HG02759 (cell line): ENCODE measurements at regions not wholly inside any gene's neighbourhood (a gene's known extent, or its start where the extent isn't known, plus 50 kb on each side); places are given as distances from the start of the nearest gene placed in this dataset.

Source experiments
- ATAC-seq: cut with Tn5 transposase; IDR thresholded peaks from one replicate; pipeline ENCODE4 v1.9.1; 2021; ENCODE audit warnings: mild to moderate bottlenecking, moderate library complexity; ENCODE audit not compliant: unreplicated experiment

- ATAC-seq, result no peak
Measured at GRCh38 chr11:127574478-127574877, 573.9 kb upstream of the KIRREL3 start.

- ATAC-seq, result no peak
Measured at GRCh38 chr11:127568891-127569290, 568.3 kb upstream of the KIRREL3 start.

- no peak for ATAC-seq
Measured at GRCh38 chr11:127567237-127567932, 566.8 kb upstream of the KIRREL3 start.

- ATAC-seq, result no peak
Measured at GRCh38 chr11:127564810-127565209, 564.2 kb upstream of the KIRREL3 start.

- no peak for ATAC-seq
Measured at GRCh38 chr11:127559978-127560377, 559.4 kb upstream of the KIRREL3 start.

DNA sequence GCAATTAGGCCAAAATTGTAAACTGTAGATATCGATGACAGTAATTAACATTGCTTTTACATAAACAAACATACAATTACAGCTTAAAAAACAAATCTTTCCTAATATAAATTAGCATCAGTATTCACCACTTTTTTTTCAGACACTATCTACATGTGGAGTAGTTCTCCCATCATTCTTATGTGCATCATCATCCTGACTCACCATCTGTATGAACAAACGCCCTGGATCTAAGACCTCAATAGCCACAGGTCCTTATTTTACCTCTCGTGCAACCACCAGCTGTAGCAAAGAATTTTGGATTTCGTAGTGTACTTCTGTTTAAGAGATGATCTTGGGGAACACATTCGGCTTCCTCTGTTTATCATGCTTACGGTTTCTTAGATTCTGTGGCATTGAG lies 551.9 kb upstream of the KIRREL3 start:
- no peak for ATAC-seq

DNA sequence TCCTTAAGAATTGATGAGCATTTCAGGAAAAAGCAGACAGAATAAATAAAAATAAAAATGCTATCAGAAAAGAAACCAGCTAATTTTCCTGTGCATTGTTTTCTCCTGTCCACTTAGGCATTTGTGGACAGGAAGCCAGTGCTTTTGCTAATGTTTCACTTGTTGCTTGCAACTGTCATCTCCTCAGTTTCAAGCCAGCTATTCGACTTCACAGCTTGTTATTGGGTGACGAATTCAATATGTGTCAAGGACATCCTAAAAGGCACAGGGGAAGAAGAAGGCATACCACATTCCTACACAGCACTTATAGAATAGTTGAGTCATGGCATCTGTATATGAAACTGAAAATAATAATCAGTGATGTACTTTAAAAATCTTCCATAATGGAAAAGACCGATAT lies 530.6 kb upstream of the KIRREL3 start:
- ATAC-seq, result no peak

GRCh38 chr11:127528297-127528696 lies 527.7 kb upstream of the KIRREL3 start:
- ATAC-seq, result no peak

DNA sequence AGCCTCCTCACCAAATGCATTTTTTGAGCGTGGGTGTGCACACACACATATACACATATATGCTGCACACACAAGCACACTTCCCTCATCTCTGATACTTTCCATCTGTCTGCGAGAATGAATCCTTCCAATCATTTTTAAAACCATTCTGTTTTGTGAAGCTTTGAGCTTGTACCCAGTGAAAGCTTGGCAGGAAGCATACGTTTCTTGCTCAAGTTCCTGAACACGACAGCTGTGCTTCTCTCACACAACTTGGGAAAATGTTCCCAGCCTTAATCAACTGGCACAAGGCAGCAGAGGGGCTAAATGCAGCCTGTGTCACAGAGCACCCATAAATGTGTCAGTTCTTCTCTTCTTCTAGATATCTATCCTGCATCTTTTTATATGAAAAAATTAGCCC lies 524.0 kb upstream of the KIRREL3 start:
- no peak for ATAC-seq

GRCh38 chr11:127521413-127521812 lies 520.8 kb upstream of the KIRREL3 start:
- no peak for ATAC-seq

DNA sequence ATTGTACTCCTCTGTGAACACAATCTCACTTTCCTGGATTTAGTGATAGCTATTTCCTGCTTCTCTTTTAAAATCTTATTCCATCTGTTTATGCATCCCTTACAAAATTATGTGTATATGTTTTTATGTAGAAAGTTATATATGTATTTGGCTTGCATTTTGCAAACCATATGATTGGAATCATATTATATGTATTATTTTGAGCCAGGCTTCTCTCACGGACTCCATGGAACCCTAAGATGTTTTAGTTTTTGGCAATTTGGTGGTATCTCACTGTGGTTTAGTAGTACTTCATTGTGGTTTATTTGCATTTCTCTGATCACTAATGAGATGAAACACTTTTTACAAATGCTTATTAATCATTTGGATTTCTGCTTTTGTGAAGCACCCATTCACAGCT lies 507.3 kb upstream of the KIRREL3 start:
- no peak for ATAC-seq

DNA sequence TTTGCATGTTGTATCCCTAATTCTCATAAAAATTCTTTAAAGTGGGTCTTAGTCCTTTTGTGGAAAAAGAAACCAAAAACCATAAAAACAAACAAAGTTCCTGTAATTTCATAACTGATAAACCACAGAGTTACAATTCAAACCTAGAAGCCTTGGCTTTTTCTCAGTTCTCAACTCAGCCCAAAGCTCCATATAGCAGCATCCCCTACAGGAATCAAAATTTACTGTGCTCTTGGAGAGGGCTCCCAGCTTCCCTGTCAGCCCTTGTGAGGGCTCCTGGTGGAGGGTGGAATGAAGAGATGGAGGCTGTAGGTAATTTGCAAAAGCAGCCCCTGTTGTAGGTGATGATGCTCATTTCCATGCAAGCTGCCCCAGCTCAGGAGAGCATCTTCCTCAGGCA lies 506.1 kb upstream of the KIRREL3 start:
- ATAC-seq, result no peak

GRCh38 chr11:127506126-127506525 lies 505.6 kb upstream of the KIRREL3 start:
- no peak for ATAC-seq

DNA sequence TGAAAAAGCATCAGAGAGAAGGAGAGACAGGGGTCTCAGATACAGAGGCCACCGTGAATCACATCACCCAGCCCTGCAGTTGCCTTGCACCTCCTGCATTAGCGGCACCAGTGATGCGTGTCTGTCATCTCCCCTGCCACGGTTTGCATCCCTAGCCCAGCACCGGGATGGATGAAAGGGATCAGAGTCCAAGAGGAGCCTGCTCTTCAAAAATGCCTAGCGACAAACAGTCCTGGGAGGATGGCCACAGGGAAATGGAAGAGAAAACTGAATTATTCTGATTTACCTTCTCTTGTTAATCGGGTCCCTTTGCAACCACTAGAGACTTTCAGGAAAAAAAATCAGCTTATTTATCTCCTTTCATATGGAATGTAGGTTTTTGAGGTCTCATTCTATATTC lies 495.6 kb upstream of the KIRREL3 start:
- no peak for ATAC-seq

DNA sequence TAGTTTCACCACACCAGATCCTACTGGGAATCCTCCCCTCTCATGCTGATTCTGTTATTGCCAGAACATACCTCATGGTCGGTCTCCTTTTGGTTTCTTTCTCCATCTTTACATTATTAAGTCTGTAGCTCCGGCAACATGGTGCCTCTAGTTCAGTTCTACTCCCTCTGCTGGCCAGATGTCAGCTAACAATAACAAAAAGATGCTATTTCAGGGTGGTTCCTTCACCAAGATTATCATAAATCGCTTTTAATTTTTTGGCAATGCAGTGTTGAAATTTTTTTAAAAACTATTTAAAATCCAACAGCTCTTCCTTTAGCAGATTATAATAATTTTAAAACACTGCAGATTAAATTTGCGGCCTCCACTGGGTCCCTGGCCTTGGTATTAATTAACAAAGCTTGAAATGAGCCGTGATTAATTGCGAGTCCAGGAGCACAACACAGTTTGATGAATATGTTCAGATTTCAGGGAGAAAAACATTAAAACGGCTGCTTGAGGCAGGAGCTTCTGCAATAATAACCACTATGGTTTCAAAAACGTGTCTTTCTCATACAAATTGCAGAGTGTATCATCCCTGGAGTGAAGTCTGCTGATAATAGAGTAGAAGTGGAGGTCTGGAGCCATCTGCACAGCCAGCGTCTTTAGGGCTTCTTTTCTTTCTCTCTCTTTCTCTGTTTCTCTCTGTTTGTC lies 492.9 kb upstream of the KIRREL3 start:
- no peak for ATAC-seq

DNA sequence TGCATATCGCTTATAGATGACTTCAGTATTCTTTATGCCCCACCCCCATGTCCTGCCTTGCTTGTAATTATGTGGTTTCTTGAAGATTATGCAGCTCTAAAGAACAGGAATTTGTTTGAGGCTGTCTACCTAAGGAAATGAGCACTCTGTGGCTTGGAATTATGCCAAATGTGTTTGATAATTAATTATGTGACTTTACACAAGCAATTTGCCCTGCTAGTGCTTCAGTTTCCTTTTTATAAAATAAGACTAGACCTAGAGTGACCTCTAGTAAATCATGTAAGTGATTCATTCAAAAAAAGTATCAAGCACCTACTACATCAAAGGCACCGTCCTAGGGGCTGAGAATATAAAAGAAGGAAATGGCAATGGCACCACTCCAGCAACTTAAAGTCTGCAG lies 491.5 kb upstream of the KIRREL3 start:
- ATAC-seq, result no peak

DNA sequence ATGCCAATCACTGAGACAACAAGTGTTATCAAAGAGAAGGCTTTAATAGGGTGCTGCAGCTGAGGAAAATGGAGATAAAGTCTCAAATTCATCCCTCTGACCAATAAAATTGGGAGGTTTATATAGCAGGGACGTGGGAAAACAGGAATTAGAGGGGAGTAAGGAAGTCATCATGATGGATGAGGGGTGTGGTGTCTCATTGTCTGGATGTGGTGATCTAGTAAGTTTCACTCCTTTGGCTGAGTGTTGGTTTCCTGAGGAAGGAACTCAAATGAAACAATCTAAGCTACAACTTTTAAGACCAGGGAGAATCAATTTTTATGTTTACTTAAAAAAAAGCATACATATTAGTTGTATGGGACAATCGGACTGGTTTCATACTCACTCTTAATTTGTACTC lies 491.0 kb upstream of the KIRREL3 start:
- ATAC-seq, result no peak

DNA sequence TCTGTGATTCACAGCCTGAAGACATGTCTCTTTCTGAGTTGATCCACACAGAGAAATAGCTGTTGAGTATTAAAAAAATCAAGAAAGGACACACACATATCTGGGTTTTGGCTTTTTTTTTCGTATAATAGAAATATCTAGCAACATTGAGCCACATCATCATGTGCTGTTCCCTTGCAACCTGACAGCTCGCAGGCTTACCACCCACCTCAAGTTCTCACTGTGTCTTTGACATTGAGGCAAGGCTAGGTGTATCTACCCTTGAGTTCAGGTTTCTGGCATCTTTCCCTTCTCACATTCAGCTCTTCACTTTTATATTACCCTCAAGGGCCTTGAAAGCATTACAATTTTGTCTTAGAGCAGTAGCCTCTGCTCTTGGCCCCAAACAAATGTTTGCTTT lies 490.3 kb upstream of the KIRREL3 start:
- ATAC-seq, result no peak

GRCh38 chr11:127485541-127485940 lies 485.0 kb upstream of the KIRREL3 start:
- ATAC-seq, result no peak

GRCh38 chr11:127481391-127481790 lies 480.8 kb upstream of the KIRREL3 start:
- ATAC-seq, result no peak

DNA sequence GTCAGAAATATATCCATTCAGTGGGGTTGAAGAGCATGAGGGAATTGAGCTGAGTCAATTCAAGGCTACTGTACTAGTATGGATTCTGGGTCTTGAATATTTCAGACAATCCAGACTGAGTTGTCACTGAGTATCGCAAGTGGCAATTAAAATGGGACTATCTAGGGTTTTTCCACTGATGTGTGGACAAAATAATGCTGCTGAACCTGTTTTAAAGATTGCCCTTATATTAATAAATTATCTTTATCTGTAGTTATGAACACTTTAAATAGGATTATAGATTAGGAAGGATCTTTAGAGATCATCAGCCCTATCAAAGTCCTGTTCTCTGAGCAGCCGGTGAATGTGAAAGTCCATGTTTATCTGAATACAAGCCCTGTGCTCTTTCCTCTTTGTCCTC lies 478.3 kb upstream of the KIRREL3 start:
- ATAC-seq, result no peak

GRCh38 chr11:127474766-127475165 lies 474.2 kb upstream of the KIRREL3 start:
- ATAC-seq, result no peak

DNA sequence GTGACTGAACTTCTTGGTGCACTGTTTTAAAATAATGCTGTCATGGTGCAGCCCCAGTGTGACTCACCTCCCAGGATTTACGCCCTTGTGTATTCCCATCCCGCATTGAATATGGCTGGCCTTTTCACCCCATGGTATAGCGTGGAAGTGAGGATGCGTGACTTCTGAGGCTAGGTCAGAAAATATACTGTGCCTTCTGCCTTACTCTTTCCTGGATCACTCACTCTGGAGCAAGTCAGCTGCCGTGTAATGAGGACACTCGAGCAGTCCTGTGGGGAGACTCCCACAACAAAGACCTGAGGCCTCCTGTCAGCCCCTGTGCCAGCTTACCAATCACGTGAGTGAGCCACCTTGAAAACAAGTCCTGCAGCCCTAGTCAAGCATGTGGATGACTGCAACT lies 471.9 kb upstream of the KIRREL3 start:
- ATAC-seq, result no peak
